ENCODE measurements at regions not wholly inside any gene's neighbourhood (a gene's known extent, or its start where the extent isn't known, plus 50 kb on each side); places are given as distances from the start of the nearest gene placed in this dataset.

- no TSS peak for BruUV-seq (replicated peaks)
- no peak for FAIRE-seq
- Histone ChIP-seq H2AFZ (ENCODE audit: low read length) (no peak overlapping the region), H3K4me2 (ENCODE audit: low read depth, low read length) (no peak overlapping the region), H3K9me3 (ENCODE audit: low read length) (peaks cover 5% of the 10 kb centered on the region; the same call in 1 of the 2 replicates), H3K79me2 (ENCODE audit: insufficient read depth, low read length) (no peaks in the 10 kb centered on the region), H3K9ac (ENCODE audit: insufficient read depth, low read depth, low read length) (no peak overlapping the region), H3K4me1 (ENCODE audit: insufficient read depth, low read length) (no peaks in the 10 kb centered on the region), H4K20me1 (ENCODE audit: insufficient read depth, low read length) (no peaks in the 10 kb centered on the region), H3K4me3 (replicated peaks in 1 of 3; ENCODE audit: insufficient read depth in 1 of 3, low read depth in 2 of 3, low read length in 3 of 3) (no peak overlapping the region), H3K36me3 (replicated peaks in 1 of 2; ENCODE audit: control insufficient read depth in 1 of 2, insufficient read depth in 2 of 2, low read length in 2 of 2) (no peaks in the 10 kb centered on the region), H3K27me3 (ENCODE audit: control insufficient read depth in 1 of 2, insufficient read depth in 2 of 2, low read length in 2 of 2) (no peaks in the 10 kb centered on the region), H3K27ac (ENCODE audit: extremely low read length, insufficient read depth, low read length) (no peak overlapping the region)
- ChIA-PET POLR2A (no interaction called here), CTCF (ENCODE audit: low intra/inter-chr PET ratio, low total read pairs) (no interaction called here)
- TF ChIP-seq TAF1 (CRISPR knock-in tag; IDR thresholded peaks at IDR 0.05) (no peak), ELF3 (CRISPR knock-in tag; IDR thresholded peaks at IDR 0.05) (no peak), MIER2 (CRISPR knock-in tag; IDR thresholded peaks at IDR 0.05) (no peak), ZNF180 (CRISPR knock-in tag; IDR thresholded peaks at IDR 0.05; ENCODE audit: borderline replicate concordance, low read depth) (no peak), EHMT2 (IDR thresholded peaks at IDR 0.05; ENCODE audit: borderline replicate concordance, low read depth, low read length) (no peak), FOXA3 (CRISPR knock-in tag; IDR thresholded peaks at IDR 0.05) (no peak), ZSCAN31 (CRISPR knock-in tag; IDR thresholded peaks at IDR 0.05; ENCODE audit: low read depth) (no peak), FIP1L1 (IDR thresholded peaks at IDR 0.05; ENCODE audit: borderline replicate concordance, insufficient read depth, low read depth, low read length) (no peak), SIX4 (CRISPR knock-in tag; IDR thresholded peaks at IDR 0.05) (no peak), ZBTB37 (CRISPR knock-in tag; IDR thresholded peaks at IDR 0.05) (no peak), NFRKB (IDR thresholded peaks at IDR 0.05) (no peak), KIAA2018 (CRISPR knock-in tag; IDR thresholded peaks at IDR 0.05; ENCODE audit: borderline replicate concordance) (no peak), CERS6 (CRISPR knock-in tag; IDR thresholded peaks at IDR 0.05) (no peak), ZNF251 (CRISPR knock-in tag; IDR thresholded peaks at IDR 0.05) (no peak)
- no peak for DNase-seq (ENCODE audit: low spot score)
- no peak for ATAC-seq
- intact Hi-C loops (cut with micrococcal nuclease; ENCODE audit: unreplicated experiment) (no loop called here), in situ Hi-C loops (cut with HindIII; ENCODE audit: extremely low pct_ligation_motif_present, low pct_unique_long_range_greater_than_20kb) (no loop called here)
These were observed 137.6 kb upstream of the NBPF11 start for GRCh38 chr1:148289647-148290046.
